ENCODE measurements at regions not wholly inside any gene's neighbourhood (a gene's known extent, or its start where the extent isn't known, plus 50 kb on each side); places are given as distances from the start of the nearest gene placed in this dataset.

DNA sequence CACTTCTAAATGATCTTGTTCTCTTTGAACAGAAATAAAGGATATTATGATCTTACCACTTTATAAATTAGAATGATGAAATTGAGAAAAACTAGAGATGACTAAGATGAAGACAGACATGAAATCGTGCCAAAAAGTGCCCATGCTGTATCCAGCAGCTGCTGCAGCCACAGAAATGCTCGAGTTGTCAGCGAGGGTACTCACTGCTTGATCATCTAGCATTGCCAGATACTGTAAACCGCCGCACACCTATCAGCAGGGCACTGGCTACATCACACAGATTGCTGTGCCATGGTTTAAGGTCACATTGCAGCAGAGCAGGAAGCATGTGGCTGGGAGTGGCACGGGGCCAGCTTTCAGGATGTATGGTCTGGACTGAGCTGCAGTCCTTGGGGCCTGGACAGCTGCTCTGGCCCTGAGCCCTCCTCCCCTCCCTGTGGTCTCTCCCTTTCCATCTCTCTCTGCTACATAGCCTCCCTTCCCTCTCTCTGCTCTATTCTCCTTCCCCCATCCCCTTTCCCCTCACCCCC lies 51.0 kb upstream of the SEPTIN5 start:
- no peak overlapping the region for H3K4me3 ChIP-seq (ENCODE audit: low read length)
- no peaks in the 10 kb centered on the region for H3K9me3 Mint-ChIP-seq
- no peak overlapping the region for H3K27ac Mint-ChIP-seq
- H3K27ac ChIP-seq (ENCODE audit: low read length), result no peak overlapping the region
- no peaks in the 10 kb centered on the region for H3K36me3 Mint-ChIP-seq
- H3K4me3 Mint-ChIP-seq, result no peak overlapping the region
- H3K27me3 ChIP-seq (ENCODE audit: control insufficient read depth, insufficient read depth, low read length), result no peaks in the 10 kb centered on the region
- intact Hi-C loops (cut with micrococcal nuclease), result no loop called here
- no peaks in the 10 kb centered on the region for H3K4me1 ChIP-seq (ENCODE audit: control insufficient read depth, insufficient read depth, low read length)
- peaks cover 8 to 10% of the 10 kb centered on the region in 2 donors for H3K27me3 Mint-ChIP-seq (ENCODE audit: low read depth in 2 of 2)
- H3K4me1 Mint-ChIP-seq, result no peaks in the 10 kb centered on the region
- no peaks in the 10 kb centered on the region for H3K36me3 ChIP-seq (ENCODE audit: control insufficient read depth, insufficient read depth, low read length)
- DNase-seq (no peak), ATAC-seq (no peak)
- WGBS (ENCODE audit: insufficient coverage), result 10% methylated on average over 6 of the region's 6 CpGs
- TF ChIP-seq, protein P1, sequence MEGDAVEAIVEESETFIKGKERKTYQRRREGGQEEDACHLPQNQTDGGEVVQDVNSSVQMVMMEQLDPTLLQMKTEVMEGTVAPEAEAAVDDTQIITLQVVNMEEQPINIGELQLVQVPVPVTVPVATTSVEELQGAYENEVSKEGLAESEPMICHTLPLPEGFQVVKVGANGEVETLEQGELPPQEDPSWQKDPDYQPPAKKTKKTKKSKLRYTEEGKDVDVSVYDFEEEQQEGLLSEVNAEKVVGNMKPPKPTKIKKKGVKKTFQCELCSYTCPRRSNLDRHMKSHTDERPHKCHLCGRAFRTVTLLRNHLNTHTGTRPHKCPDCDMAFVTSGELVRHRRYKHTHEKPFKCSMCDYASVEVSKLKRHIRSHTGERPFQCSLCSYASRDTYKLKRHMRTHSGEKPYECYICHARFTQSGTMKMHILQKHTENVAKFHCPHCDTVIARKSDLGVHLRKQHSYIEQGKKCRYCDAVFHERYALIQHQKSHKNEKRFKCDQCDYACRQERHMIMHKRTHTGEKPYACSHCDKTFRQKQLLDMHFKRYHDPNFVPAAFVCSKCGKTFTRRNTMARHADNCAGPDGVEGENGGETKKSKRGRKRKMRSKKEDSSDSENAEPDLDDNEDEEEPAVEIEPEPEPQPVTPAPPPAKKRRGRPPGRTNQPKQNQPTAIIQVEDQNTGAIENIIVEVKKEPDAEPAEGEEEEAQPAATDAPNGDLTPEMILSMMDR (IDR thresholded peaks at IDR 0.05), result no peak
- no peaks in the 10 kb centered on the region for H3K9me3 ChIP-seq (ENCODE audit: control insufficient read depth, insufficient read depth, low read length)

DNA sequence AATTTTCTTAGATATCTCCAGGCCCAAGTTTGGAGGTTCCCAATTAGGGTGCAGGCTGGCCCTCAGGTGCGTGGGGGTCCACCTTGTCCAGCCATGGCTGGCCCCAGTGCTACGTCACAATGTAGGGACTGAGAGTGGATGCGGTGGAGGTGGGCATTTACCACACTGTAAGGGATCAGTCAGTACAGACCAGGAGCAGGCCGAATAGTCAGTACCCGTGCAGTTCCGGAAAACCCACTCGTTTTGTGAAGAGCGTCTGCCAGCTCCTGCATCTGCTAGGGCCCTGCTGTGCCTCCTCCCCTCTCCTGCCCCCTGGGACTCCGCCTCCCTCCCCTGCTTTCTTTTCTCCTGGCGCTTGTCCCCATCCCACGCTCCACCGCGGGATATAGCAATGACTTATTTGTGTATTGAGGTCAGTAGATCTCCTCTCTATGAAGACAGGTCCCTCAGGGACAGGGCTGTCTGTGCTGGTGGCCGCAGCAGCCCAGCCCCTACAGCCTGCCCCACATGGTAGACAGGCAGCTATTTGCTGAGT lies 50.4 kb upstream of the SEPTIN5 start:
- Mint-ChIP-seq H3K9me3 (no peaks in the 10 kb centered on the region), H3K4me1 (no peaks in the 10 kb centered on the region), H3K27me3 (ENCODE audit: low read depth in 2 of 2) (peaks cover 8 to 10% of the 10 kb centered on the region in 2 donors), H3K36me3 (no peaks in the 10 kb centered on the region), H3K4me3 (no peak overlapping the region), H3K27ac (no peak overlapping the region)
- intact Hi-C loops (cut with micrococcal nuclease), result no loop called here
- ATAC-seq, result no peak
- H3K4me1 ChIP-seq (ENCODE audit: control insufficient read depth, insufficient read depth, low read length), result no peaks in the 10 kb centered on the region
- no peaks in the 10 kb centered on the region for H3K27me3 ChIP-seq (ENCODE audit: control insufficient read depth, insufficient read depth, low read length)
- 72% methylated on average over 12 of the region's 14 CpGs for WGBS (ENCODE audit: insufficient coverage)
- H3K27ac ChIP-seq (ENCODE audit: low read length), result no peak overlapping the region
- TF ChIP-seq, protein P1 (IDR thresholded peaks at IDR 0.05), result no peak
- no peak overlapping the region for H3K4me3 ChIP-seq (ENCODE audit: low read length)
- no peaks in the 10 kb centered on the region for H3K9me3 ChIP-seq (ENCODE audit: control insufficient read depth, insufficient read depth, low read length)
- DNase-seq, result no peak
- no peaks in the 10 kb centered on the region for H3K36me3 ChIP-seq (ENCODE audit: control insufficient read depth, insufficient read depth, low read length)

DNA sequence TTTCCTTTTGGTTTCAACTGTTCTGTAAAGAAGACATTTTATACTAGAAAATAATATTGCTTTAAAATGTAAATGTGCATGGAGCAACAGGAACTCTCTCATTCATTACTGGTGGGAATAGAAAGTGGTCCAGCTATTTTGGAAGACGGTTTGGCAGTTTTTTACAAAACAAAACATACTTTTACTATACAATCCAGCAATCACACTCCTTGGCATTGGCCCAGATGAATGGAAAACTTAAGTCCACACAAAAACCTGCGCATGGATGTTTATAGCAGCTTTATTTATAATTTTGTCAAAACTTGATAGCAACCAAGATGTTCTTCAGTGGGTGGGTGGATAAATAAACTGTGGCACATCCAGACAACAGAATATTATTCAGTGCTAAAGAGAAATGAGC lies 49.9 kb upstream of the SEPTIN5 start:
- H3K9me3 Mint-ChIP-seq, result no peaks in the 10 kb centered on the region
- no peaks in the 10 kb centered on the region for H3K36me3 Mint-ChIP-seq
- 100% methylated on average over 1 of the region's 2 CpGs for WGBS (ENCODE audit: insufficient coverage)
- Histone ChIP-seq H3K27ac (ENCODE audit: low read length) (no peak overlapping the region), H3K9me3 (ENCODE audit: control insufficient read depth, insufficient read depth, low read length) (no peaks in the 10 kb centered on the region), H3K36me3 (ENCODE audit: control insufficient read depth, insufficient read depth, low read length) (no peaks in the 10 kb centered on the region), H3K4me3 (ENCODE audit: low read length) (no peak overlapping the region), H3K27me3 (ENCODE audit: control insufficient read depth, insufficient read depth, low read length) (no peaks in the 10 kb centered on the region), H3K4me1 (ENCODE audit: control insufficient read depth, insufficient read depth, low read length) (no peaks in the 10 kb centered on the region)
- intact Hi-C loops (cut with micrococcal nuclease), result no loop called here
- H3K27ac Mint-ChIP-seq, result no peak overlapping the region
- H3K4me3 Mint-ChIP-seq, result no peak overlapping the region
- H3K27me3 Mint-ChIP-seq (ENCODE audit: low read depth in 2 of 2), result peaks cover 8 to 10% of the 10 kb centered on the region in 2 donors
- TF ChIP-seq, protein P1 (IDR thresholded peaks at IDR 0.05), result no peak
- no peaks in the 10 kb centered on the region for H3K4me1 Mint-ChIP-seq
- DNase-seq, result no peak
- ATAC-seq, result no peak

Measured in natural killer cell (primary cell).